GM21423 (cell line): ENCODE measurements at regions not wholly inside any gene's neighbourhood (a gene's known extent, or its start where the extent isn't known, plus 50 kb on each side); places are given as distances from the start of the nearest gene placed in this dataset.
"Not testable (repeated sequence)": the region's sequence is repeated elsewhere in the genome, so short reads cannot be mapped to it uniquely, and the experiment has no call there.

Source experiments
- ATAC-seq: cut with Tn5 transposase; IDR thresholded peaks from one replicate; pipeline ENCODE4 v1.9.1; 2021; ENCODE audit warnings: mild to moderate bottlenecking, moderate library complexity; ENCODE audit not compliant: unreplicated experiment

DNA sequence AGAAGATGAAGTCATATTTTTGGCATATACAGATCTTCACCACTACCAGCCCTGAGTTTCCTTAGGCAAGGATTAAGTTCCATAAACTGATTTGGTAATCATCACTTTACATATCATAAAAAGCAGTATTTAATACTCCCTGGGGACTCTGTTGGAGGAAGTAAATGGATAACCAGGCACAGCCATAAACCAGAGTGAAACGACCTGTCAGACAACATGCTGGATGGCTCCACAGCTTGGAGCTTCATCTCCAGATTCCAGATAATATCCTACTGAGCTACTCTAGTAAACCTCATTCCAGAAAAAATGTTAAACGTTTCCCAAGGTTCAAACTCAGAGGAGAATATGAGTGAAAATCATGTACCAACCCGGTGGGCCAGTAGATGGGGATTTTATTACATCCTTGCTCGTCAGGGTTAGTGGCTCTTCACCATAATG is 109.2 kb downstream of the BASP1 start:
- no peak for ATAC-seq

DNA sequence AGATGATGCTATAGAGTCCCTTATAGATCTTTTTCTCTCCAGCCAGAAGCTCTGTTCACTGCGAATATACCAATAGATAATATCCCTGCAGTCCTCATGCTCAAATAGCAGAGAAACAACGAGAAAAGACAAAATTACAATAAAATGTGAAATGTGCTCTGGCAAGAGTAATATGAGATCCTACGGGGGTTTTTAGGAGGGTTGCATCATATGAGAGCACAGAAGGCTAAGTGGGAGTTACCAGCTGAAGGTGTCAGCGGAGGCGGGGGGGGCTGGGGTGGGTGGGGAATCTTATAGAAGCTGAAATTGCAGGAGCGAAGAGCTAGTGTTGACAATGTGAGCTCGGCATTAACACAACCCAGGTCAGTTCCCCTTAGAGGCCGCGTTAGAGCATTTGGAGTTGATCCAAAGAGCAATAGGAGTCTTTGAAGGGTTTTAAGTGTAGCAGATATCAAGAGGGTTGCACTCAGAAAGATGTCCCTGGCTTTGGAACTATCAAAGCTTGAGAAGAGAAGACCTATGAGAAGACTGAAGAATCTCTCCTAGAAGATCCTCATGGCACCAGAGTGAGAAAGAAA is 109.7 kb downstream of the BASP1 start:
- ATAC-seq = no peak

DNA sequence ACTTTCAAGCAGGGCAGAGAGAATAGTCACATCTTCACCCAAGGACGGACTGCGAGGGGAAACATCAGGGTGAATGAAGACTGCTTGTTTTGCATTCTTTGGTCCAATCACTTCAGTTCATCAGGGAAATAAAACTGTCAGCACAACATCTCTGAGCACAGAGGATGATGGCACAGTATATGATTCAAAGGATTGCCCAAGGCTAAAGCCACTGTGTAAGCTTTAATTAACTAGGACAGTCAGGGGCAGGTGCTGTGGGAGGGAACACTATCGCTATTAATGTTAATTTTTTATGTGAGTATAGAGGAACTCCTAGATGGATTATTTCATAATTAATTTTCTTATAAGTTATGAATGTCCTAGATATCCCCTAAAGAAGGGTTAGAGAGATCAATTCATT is 112.1 kb downstream of the BASP1 start:
- ATAC-seq = no peak

DNA sequence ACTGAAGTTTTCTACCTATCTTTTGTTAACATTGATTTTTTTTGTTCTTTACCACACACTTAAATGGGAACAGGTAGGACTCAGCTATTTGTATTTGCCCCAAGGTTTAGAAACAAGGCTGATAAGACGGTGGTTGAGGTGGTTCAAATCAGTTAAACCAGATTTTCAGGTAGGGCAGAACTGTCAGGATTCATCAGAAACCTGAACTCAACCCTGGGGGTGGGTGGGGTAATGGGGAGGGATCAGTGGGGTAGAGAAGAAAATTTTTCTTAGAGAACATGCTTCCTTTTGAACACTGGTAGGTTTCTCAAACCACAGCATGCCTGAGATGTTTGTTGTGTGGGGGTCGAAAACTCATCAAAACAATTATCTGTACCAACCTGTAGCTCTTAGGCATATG is 113.0 kb downstream of the BASP1 start:
- no peak for ATAC-seq

DNA sequence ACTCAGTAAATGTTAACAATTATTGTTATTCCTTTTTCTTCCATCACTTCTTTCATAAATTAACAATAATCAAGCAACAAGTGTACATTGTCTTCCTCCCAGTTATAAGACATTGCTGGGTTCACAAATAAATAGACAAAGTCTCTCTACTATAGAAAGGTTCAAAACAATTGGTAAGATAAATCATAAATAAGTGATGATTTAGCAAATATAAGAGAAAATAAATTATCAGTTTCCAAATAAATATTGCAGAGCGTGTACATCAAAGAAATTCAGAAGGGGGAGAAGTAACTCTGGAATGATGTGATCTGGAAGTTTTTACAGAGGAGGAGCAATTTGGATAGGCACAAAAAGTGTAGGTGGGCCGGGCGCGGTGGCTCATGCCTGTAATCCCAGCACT is 114.2 kb downstream of the BASP1 start:
- ATAC-seq = no peak

DNA sequence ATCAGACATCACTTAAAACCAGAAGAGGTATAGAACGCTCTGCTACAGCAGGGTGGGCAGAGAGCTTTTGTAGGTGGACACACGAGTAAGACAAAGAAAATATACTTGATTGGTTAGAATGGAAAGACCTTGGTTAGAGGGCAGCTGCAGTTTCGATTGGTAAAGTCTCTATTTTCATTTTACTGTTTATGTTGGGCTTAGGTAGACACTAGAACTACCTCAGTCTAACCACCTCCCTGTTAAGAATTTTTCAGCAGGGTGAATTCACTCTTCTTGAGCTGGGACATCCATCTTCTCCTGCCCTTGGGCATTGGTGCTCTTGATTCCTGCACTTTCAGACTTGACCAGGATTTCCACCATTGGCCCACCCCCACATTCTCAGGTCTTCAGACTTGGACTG is 116.3 kb downstream of the BASP1 start:
- no peak for ATAC-seq

DNA sequence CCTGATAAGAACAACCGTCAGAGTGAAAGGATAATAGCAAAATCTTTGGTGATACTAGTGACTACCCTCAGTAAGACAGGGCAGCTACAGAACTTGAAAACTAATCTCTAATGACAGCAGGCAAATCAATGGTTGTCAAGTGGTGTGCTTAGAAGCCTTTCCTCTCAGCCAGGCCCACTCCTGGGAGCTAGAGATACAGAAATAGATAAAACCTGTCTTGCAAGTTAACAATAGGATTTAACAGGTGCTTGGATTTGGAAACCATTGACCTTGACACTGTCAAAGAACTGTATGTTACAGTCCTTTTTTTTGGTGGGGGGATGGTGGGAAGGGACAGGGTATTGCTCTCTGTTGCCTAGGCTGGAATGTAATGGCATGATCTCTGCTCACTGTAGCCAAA is 118.6 kb downstream of the BASP1 start:
- no peak for ATAC-seq

DNA sequence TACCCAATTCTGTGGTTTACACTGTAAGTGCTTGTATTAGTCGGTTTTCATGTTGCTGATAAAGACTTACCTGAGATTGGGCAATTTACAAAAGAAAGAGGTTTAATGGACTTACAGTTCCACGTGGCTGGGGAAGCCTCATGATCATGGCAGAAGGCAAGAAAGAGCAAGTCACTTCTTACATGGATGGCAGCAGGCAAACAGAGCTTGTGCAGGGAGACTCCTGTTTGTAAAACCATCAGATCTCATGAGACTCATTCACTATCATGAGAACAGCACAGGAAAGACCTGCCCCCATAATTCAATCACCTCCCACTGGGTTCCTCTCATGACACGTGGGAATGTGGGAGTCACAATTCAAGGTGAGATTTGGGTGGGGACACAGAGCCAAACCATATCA is 119.3 kb downstream of the BASP1 start:
- not testable (repeated sequence) for ATAC-seq

DNA sequence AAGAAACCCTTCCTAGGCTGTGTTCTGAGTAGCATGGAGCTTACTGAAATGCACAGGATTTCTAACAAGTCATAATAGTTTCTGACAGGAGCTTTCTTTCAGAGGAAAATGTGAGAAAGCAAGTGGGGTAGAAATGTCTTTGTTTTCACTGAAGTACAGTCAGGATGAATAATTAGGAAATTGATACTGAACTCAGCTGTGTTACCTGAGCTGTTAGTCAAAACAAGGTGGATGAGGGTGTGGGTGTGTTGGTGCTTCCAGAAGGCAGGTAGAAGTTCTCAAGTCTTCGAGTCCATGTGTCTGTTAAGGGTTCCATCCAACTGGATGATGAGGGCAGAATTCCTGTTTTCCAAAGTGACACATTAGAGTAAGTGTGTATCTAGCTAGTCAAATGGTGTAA is 122.4 kb downstream of the BASP1 start:
- ATAC-seq = no peak

DNA sequence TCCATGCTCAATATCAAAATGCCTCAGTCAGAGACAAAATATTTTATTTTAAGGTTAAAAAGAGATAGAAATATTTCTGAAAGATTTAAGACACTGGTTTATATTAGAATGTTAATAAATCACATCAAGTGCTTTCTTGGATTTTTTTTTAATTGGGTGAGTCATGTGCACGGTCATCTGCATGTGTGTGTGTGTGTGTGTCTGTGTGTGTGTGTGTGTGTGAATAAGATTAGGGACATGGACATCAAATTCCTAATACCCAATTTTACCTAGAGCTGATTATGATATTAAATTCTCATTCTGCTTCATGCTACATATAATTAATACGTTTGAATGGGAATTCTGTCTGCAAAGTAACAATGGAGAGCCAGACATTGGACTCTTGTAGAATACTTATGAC is 122.9 kb downstream of the BASP1 start:
- ATAC-seq = no peak

DNA sequence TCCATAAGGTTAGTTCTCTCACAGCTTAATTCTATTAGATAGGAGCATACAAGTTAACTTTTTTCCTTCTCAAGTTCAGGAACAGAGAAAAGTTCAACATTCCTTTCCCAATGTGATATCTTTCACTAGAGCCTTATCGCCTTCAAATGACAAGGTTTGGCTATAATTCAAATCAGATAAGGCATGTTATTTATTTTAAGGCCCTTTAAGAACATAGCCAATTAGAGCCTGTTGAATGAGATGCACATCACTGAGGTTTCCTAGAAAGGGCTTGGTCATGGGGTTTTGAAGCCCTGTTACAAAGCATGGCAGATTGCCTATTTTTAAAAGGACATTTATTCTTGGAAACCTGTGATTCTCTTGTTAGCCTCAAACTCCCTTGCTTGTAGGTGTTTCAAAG is 123.4 kb downstream of the BASP1 start:
- no peak for ATAC-seq

DNA sequence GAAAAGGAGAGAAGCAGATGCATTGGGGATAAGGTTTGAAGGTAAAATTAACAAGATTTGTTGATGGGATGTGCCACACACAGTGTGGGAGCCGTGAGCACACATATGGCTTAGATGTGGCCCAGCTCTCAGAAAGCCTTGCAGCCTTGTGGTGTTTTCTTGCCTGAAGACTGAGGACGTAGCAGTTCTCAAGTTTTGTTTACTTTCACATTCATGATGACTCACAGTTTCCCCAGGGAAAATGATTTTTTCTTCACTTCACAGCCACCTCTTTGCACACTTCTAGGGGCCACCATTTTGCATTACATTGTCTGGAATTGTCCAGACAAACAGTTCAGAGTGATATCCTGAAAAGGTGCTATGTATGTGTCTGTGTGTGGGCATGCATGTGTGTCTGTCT is 126.2 kb downstream of the BASP1 start:
- ATAC-seq = peak; percentile 89

DNA sequence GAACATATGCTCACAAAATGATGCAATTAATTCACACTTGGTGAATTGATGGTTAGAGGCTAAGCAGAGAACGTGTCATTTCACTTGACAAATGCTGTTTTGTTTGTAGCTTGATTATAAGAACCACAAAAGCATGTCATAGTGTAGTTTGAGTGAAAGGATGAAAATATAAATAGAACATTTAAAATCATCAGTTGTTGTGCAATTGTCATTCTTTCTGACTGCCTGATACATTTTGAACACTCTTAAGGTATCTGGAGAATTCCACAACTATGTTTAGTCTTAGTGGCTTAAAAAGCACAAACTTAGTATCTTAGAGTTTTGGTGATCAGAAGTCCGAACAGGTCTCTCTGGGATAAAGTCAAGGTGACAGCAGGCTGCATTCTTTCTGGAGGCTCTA is 129.4 kb downstream of the BASP1 start:
- ATAC-seq = no peak

DNA sequence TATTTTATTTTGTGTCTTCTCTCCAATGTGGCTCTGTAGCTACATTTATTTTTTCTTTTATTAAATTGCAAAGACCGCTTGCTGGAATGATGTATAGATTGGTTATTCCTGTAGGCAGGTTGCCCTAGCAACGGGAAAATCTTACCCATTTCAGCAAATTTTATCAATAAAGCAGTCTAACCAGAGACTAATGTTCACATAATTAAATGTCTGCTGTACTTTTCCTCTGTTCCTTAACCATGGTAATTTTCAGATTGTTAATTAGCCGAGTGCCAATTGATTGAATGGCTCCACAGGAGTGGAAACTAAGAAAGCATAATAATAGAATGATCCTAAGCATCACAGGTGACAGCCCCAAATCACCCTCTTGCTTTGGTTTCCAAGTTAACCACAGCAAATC is 134.8 kb downstream of the BASP1 start:
- no peak for ATAC-seq

DNA sequence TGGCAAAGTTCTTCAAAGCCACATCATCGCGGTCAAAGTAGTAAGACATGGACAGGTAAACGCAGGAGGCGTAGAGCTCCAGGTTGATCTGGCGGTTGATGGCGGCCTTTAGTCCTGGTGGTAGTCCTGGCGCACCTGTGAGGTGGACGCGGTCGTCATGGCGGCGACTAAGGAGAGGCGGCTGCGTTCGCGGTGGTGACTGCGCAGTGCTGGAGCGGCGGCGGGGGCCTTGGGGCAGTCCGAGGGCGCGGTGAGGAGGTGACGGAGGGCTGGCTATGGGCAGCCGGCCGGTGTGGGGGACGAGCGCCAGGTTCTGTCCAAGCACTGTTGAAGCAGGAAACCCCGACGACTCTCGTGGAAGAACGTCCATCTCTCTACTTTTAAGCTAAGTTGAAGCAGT is 136.8 kb downstream of the BASP1 start:
- ATAC-seq = no peak

DNA sequence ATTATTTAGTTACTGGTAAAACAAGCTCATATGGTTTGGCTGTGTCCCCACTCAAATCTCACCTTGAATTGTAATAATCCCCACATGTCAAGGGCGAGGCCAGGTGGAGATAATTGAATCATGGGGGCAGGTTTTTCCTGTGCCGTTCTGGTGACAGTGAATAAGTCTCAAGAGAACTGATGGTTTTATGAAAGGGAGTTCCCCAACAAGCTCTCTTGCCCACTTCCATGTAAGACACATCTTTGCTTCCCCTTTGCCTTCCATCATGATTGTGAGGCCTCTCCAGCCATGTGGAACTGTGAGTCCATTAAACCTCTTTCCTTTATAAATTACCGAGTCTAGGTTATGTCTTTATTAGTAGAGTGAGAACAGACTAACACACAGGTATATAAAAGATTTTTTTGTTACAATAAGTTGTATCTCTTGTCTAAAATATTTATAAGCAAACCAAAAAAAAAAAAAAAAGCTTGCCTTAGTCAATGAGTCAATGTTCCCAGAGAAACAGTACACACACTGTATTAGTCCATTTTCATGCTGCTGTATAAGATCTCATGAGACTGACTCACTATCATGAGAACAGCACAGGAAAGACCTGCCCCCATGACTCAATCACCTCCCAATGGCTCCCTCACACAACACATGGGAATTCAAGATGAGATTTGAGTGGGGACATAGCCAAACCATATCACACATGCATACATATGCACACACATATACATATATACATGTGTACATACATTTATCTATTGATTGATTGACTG is 138.3 kb downstream of the BASP1 start:
- ATAC-seq = no peak

DNA sequence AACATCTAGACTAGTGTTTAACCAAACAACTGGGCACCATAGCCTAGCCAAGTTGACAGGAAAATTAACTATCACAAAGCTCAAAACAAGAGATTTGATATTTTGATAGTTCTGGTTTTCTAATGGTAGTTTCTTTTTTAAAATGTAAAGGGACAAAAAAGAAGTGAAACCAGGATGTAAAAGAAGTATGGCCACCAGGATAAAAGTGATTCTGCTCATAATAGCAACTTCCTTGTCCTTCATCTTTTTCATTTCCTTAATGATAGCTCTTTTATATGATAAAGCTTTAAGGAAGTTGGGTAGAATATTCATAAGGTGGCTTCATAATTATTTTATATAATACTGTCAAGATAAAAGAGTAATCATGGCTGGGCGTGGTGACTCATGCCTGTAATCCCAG is 139.1 kb downstream of the BASP1 start:
- no peak for ATAC-seq

DNA sequence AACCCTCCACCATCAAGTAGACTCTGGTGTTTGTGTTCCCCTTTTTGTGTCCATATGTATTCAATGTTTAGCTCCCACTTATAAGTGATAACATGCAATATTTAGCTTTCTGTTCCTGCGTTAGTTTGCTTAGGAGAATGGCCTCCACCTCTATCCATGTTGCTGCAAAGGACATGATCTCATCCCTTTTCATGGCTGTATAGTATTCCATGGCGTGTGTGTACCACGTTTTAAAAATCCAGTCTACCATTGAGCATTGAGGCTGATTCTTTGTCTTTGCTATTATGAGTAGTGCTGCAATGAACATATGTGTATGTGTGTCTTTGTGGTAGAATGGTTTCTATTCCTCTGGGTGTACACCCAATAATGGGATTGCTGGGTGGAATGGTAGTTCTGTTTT is 140.1 kb downstream of the BASP1 start:
- ATAC-seq = no peak

DNA sequence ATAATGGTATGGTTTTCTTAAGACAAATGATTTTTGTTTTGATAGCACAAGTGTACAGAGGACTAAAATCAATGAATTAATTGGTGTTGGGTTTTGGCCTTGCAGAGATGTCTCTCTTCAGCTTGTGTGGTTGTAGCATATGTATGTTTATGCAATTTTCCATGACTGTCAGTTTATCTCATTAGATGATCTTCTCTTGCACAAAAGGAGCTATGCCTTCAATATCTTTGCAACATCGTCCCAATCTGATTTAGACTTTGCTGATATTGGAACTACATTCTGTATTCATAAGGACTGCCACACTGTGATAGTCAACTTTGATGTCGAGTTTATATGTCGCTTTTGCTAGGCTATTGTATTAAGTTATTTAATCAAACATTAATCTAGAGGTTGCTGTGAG is 140.0 kb upstream of the TAF11L2 start:
- no peak for ATAC-seq

DNA sequence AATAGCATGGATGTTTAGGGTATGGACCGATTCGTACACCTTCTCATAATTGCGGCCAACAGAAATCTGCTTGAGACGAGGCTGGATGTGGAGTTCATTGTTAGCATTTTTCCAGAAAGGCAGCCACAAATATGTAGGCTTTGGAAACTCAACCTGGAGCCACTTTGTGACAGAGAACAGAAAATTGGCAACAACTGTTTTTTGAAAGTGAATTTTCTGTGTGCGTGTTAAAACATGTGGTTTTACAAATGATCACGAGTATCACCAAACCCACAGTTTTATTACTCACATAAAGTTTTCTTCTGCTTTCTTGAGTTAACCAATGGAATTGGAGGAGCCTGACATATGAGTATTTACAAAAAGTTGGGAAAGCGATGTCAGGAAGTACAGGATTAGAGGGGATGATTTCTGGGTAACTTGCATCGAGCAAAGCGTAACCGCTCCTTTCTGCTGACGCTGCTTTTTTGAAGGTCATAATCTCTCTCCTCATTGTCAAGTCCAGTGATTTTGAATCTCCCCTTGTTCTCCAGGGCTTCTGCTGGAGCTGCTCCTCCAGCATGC is 138.5 kb upstream of the TAF11L2 start:
- ATAC-seq = no peak

DNA sequence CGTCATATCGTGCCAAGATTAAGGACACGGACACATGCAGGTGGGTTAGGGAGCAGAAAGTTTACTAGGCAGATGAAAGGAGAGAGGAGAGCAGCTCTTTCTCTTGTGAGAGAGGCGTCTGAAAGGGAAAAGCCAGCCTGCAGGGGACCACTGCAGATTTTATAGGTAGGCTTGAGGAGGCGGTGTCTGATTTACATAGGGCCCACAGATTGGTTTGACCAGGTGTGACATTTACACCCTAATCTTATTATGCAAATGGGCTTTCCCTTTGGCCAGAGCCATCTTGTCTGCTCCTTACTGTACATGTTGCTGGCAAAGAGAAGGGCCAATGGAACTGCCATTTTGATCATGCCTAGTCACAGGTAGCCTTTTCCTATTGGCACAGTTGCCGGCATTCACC is 137.2 kb upstream of the TAF11L2 start:
- no peak for ATAC-seq

DNA sequence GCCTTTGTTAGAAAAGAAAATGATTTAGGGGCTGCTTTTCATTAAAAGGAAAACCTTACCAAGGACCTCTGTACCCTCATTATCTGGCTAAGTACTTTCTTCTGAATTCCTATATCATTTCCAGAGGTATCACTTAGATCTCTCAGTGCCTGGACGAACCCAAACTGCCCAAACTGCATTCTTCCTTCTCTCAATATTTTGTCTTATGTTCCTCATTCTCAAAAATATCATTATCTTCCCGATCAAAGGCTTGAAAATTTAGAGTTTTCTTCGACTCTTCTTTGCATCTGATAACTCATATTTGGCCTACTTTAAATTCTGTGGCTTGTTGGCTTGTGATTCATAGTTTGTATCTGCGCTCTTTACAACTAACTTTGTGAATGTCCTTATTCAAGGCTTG is 136.7 kb upstream of the TAF11L2 start:
- no peak for ATAC-seq
